ENCODE measurements at regions not wholly inside any gene's neighbourhood (a gene's known extent, or its start where the extent isn't known, plus 50 kb on each side); places are given as distances from the start of the nearest gene placed in this dataset.

DNA sequence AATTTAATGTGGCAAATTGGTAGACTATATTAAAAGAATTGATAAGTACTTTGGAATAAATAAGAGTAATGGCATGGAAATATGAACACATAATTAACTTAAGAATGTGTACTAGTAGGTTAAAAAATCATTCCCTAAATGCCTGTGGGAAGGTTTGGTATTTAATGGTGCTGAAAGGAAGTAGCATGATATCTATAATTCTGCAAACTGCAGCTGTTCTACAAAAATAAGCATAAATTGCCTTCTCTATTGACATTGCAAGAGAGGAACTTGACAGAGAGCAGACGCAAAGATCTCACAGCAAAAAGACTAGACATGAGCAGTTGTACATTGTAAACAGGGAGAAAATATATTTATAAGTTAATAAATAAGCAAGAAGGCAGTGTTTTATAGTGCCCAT is 752.5 kb upstream of the PCDH10 start:
- TF ChIP-seq, protein P1, sequence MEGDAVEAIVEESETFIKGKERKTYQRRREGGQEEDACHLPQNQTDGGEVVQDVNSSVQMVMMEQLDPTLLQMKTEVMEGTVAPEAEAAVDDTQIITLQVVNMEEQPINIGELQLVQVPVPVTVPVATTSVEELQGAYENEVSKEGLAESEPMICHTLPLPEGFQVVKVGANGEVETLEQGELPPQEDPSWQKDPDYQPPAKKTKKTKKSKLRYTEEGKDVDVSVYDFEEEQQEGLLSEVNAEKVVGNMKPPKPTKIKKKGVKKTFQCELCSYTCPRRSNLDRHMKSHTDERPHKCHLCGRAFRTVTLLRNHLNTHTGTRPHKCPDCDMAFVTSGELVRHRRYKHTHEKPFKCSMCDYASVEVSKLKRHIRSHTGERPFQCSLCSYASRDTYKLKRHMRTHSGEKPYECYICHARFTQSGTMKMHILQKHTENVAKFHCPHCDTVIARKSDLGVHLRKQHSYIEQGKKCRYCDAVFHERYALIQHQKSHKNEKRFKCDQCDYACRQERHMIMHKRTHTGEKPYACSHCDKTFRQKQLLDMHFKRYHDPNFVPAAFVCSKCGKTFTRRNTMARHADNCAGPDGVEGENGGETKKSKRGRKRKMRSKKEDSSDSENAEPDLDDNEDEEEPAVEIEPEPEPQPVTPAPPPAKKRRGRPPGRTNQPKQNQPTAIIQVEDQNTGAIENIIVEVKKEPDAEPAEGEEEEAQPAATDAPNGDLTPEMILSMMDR (conservative IDR thresholded peaks at IDR 0.05; ENCODE audit: low read depth, low read length) = no peak
- no peak for TF ChIP-seq EZH2 (IDR thresholded peaks at IDR 0.05; ENCODE audit: borderline replicate concordance, low read depth, low read length, poor library complexity, severe bottlenecking)
